HEK293T (cell line): ENCODE measurements at regions not wholly inside any gene's neighbourhood (a gene's known extent, or its start where the extent isn't known, plus 50 kb on each side); places are given as distances from the start of the nearest gene placed in this dataset.

Experiments
- CTCF ChIA-PET: fragments of 350-600 bp; formaldehyde crosslinking; extraction: SDS; loops from one replicate; lab custom pipeline; 2021; ENCODE audit warnings: antibody characterized with exemption, inconsistent platforms; lab: Yijun Ruan, JAX
- POLR2A ChIA-PET: fragments of 350-600 bp; formaldehyde crosslinking; extraction: SDS; loops from one replicate; lab custom pipeline; 2020; ENCODE audit warnings: antibody characterized with exemption, inconsistent platforms; lab: Yijun Ruan, JAX
- DNase-seq: peaks from one replicate; pipeline ENCODE4 v3.0.0; 2012; ENCODE audit warnings: mixed read lengths; ENCODE audit errors: extremely low spot score
- ARNT ChIP-seq: fragments of 450-650 bp; IDR thresholded peaks from 2 replicates; pipeline ENCODE4 v1.6.1; 2017; ENCODE audit warnings: mild to moderate bottlenecking
- BHLHE40 ChIP-seq: fragments of 450-650 bp; IDR thresholded peaks from 2 replicates; pipeline ENCODE4 v1.6.1; 2016; ENCODE audit warnings: mild to moderate bottlenecking, moderate library complexity, borderline replicate concordance
- CTBP1 ChIP-seq: fragments of 450-650 bp; IDR thresholded peaks from 2 replicates; pipeline ENCODE4 v1.6.1; 2016; ENCODE audit warnings: borderline replicate concordance
- ELF4 ChIP-seq: fragments of 450-650 bp; IDR thresholded peaks from 2 replicates; pipeline ENCODE4 v1.6.1; 2017; ENCODE audit warnings: antibody characterized with exemption
- FOXA1 ChIP-seq: fragments of 450-650 bp; IDR thresholded peaks from 2 replicates; pipeline ENCODE4 v1.6.1; 2016; ENCODE audit warnings: mild to moderate bottlenecking
- FOXK2 ChIP-seq: fragments of 450-650 bp; IDR thresholded peaks from 2 replicates; pipeline ENCODE4 v1.6.1; 2016; ENCODE audit warnings: mild to moderate bottlenecking
- FOXM1 ChIP-seq: fragments of 450-650 bp; IDR thresholded peaks from 2 replicates; pipeline ENCODE4 v1.6.1; 2017; ENCODE audit warnings: mild to moderate bottlenecking, borderline replicate concordance
- HDGF ChIP-seq: fragments of 450-650 bp; IDR thresholded peaks from 2 replicates; pipeline ENCODE4 v1.6.1; 2017; ENCODE audit warnings: antibody characterized with exemption, borderline replicate concordance
- L3MBTL2 ChIP-seq: fragments of 450-650 bp; conservative IDR thresholded peaks from 2 replicates; pipeline ENCODE4 v1.6.1; 2016; ENCODE audit warnings: mild to moderate bottlenecking
- LEF1 ChIP-seq: fragments of 450-650 bp; IDR thresholded peaks from 2 replicates; pipeline ENCODE4 v1.6.1; 2017; ENCODE audit warnings: mild to moderate bottlenecking, borderline replicate concordance
- NFRKB ChIP-seq: fragments of 450-650 bp; IDR thresholded peaks from 2 replicates; pipeline ENCODE4 v1.6.1; 2016; ENCODE audit warnings: mild to moderate bottlenecking, moderate library complexity
- PKNOX1 ChIP-seq: fragments of 450-650 bp; IDR thresholded peaks from 2 replicates; pipeline ENCODE4 v1.6.1; 2016
- SP1 ChIP-seq: fragments of 450-650 bp; IDR thresholded peaks from 2 replicates; pipeline ENCODE4 v1.6.1; 2017
- SUZ12 ChIP-seq: fragments of 450-650 bp; IDR thresholded peaks from 2 replicates; pipeline ENCODE4 v1.6.1; 2016; ENCODE audit warnings: mild to moderate bottlenecking
- TARDBP ChIP-seq: fragments of 450-650 bp; IDR thresholded peaks from 2 replicates; pipeline ENCODE4 v1.6.1; 2016
- ZNF384 ChIP-seq: fragments of 450-650 bp; IDR thresholded peaks from 2 replicates; pipeline ENCODE4 v1.6.1; 2016

GRCh38 chr10:129332476-129332875 lies 134.6 kb upstream of the MGMT start:
- no peak for TF ChIP-seq FOXK2
- no peak for TF ChIP-seq L3MBTL2
- TF ChIP-seq NFRKB, result no peak
- TF ChIP-seq ELF4, result no peak
- TF ChIP-seq ZNF384, result no peak
- TF ChIP-seq TARDBP, result no peak
- TF ChIP-seq FOXM1, result no peak
- TF ChIP-seq CTBP1, result no peak
- no peak for TF ChIP-seq BHLHE40
- TF ChIP-seq SUZ12, result no peak
- no peak for TF ChIP-seq PKNOX1
- TF ChIP-seq SP1, result no peak
- TF ChIP-seq FOXA1, result no peak
- TF ChIP-seq HDGF, result no peak
- ChIA-PET POLR2A (no interaction called here), CTCF (interaction anchor here (1.1 kb wide), 1 partner anchor 16 kb away, joined by 5 read pairs; no protein-coding TSS in a partner anchor)
- peak; percentile 42 for DNase-seq

- ChIA-PET POLR2A (no interaction called here), CTCF (no interaction called here)
- no peak for DNase-seq
These were observed 133.3 kb upstream of the MGMT start for GRCh38 chr10:129333706-129334105.

GRCh38 chr10:129334266-129334665 lies 132.8 kb upstream of the MGMT start:
- ChIA-PET CTCF (no interaction called here), POLR2A (no interaction called here)
- no peak for DNase-seq
- TF ChIP-seq FOXA1, result no peak
- no peak for TF ChIP-seq PKNOX1

More at GRCh38 chr10:129333706-129334105, 133.3 kb upstream of the MGMT start:
- no peak for TF ChIP-seq FOXK2
- no peak for TF ChIP-seq CTBP1
- TF ChIP-seq ARNT, result no peak
- no peak for TF ChIP-seq PKNOX1
- no peak for TF ChIP-seq FOXA1
- TF ChIP-seq ZNF384, result no peak
- no peak for TF ChIP-seq NFRKB
- no peak for TF ChIP-seq TARDBP
- TF ChIP-seq SP1, result no peak
- TF ChIP-seq HDGF, result no peak
- TF ChIP-seq LEF1, result no peak
- TF ChIP-seq FOXM1, result no peak
- TF ChIP-seq SUZ12, result no peak
- no peak for TF ChIP-seq ELF4
- no peak for TF ChIP-seq BHLHE40
- no peak for TF ChIP-seq L3MBTL2

GRCh38 chr10:129335396-129335795 lies 131.6 kb upstream of the MGMT start:
- TF ChIP-seq L3MBTL2 (no peak), SUZ12 (no peak), FOXA1 (no peak), ARNT (no peak), LEF1 (no peak), ZNF384 (no peak), HDGF (no peak), BHLHE40 (no peak), FOXM1 (no peak), FOXK2 (no peak), CTBP1 (no peak), TARDBP (no peak), PKNOX1 (no peak), NFRKB (no peak), ELF4 (no peak), SP1 (no peak)
- ChIA-PET CTCF (no interaction called here), POLR2A (no interaction called here)
- DNase-seq, result no peak

GRCh38 chr10:129335942-129336341 lies 131.1 kb upstream of the MGMT start:
- TF ChIP-seq ZNF384, result no peak
- TF ChIP-seq CTBP1, result no peak
- no peak for TF ChIP-seq ARNT
- TF ChIP-seq TARDBP, result no peak
- no peak for TF ChIP-seq HDGF
- no peak for TF ChIP-seq PKNOX1
- TF ChIP-seq LEF1, result no peak
- TF ChIP-seq NFRKB, result no peak
- TF ChIP-seq ELF4, result no peak
- TF ChIP-seq SUZ12, result no peak
- TF ChIP-seq L3MBTL2, result no peak
- TF ChIP-seq FOXA1, result no peak
- TF ChIP-seq FOXK2, result no peak
- no peak for TF ChIP-seq FOXM1
- no peak for TF ChIP-seq BHLHE40
- TF ChIP-seq SP1, result no peak
- POLR2A ChIA-PET, result no interaction called here
- CTCF ChIA-PET, result no interaction called here

More at GRCh38 chr10:129335942-129336341, 131.1 kb upstream of the MGMT start:
- no peak for DNase-seq
